DOHH2 (cell line): ENCODE measurements at regions not wholly inside any gene's neighbourhood (a gene's known extent, or its start where the extent isn't known, plus 50 kb on each side); places are given as distances from the start of the nearest gene placed in this dataset.

Source experiments
- EZH2phosphoT487 ChIP-seq: fragments of 200-600 bp; sonication (generic); IDR thresholded peaks from 2 replicates; pipeline ENCODE4 v1.6.1; 2017; ENCODE audit warnings: borderline replicate concordance, mild to moderate bottlenecking, antibody characterized with exemption, low read length, moderate library complexity, mixed read lengths
- TF ChIP-seq, protein P1 (sequence below): fragments of 200-600 bp; sonication (generic); IDR thresholded peaks from one replicate; pipeline ENCODE4 v1.5.1; 2014; ENCODE audit warnings: antibody characterized with exemption, mild to moderate bottlenecking, low read depth, low read length; ENCODE audit not compliant: poor library complexity, severe bottlenecking

- TF ChIP-seq, protein P1, sequence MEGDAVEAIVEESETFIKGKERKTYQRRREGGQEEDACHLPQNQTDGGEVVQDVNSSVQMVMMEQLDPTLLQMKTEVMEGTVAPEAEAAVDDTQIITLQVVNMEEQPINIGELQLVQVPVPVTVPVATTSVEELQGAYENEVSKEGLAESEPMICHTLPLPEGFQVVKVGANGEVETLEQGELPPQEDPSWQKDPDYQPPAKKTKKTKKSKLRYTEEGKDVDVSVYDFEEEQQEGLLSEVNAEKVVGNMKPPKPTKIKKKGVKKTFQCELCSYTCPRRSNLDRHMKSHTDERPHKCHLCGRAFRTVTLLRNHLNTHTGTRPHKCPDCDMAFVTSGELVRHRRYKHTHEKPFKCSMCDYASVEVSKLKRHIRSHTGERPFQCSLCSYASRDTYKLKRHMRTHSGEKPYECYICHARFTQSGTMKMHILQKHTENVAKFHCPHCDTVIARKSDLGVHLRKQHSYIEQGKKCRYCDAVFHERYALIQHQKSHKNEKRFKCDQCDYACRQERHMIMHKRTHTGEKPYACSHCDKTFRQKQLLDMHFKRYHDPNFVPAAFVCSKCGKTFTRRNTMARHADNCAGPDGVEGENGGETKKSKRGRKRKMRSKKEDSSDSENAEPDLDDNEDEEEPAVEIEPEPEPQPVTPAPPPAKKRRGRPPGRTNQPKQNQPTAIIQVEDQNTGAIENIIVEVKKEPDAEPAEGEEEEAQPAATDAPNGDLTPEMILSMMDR, result no peak
- no peak for TF ChIP-seq EZH2phosphoT487
Measured at GRCh38 chr2:67895227-67895941, 167.4 kb downstream of the C1D start.
